ENCODE measurements at regions not wholly inside any gene's neighbourhood (a gene's known extent, or its start where the extent isn't known, plus 50 kb on each side); places are given as distances from the start of the nearest gene placed in this dataset.

DNA sequence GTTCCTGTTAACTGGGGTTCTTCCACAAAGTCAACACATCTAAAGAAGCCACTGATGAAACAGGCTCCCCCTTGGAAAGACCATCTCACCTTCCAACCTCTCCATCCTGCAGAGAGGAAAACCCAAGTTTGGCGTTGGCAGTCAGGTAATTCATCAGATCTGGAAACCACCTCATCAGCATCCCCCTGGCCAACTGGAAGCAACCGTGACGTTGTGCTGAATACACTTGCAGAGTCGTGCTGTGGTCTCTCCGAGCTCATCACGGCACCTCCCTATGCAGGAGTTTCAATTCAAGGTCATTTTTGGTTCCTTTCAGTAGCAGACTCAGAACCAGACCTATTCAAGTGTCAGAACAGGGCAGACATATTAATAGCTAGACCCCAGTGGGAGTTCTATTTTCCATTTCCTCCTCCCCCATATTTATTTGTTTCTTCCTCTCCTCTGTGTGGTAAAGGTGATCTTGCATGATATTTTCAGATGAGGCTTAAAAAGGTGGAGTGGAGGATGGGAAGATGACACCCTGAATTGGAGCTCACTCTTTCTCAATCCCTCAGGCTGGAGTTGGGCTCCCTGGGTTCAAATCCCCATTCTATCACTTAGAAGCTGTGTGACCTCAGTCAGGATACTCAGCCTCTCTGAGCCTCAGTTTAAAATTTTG, 149.1 kb upstream of the ADO start:
- no peaks in the 10 kb centered on the region; a peak in 2 of 5 replicates for H3K9me3 Mint-ChIP-seq
- peaks cover 5 to 12% of the 10 kb centered on the region in 2 experiments; a peak in 1 of 4 replicates for H3K4me1 Mint-ChIP-seq
- no peak overlapping the region for H2BK5ac ChIP-seq (ENCODE audit: insufficient read length, low read length)

More for the DNA sequence above, 149.1 kb upstream of the ADO start:
- Histone ChIP-seq H2BK12ac (ENCODE audit: insufficient read length, low read depth, low read length) (no peak overlapping the region), H3K56ac (ENCODE audit: insufficient read length, low read depth, low read length) (no peak overlapping the region), H3K14ac (ENCODE audit: insufficient read depth, low read length) (no peak overlapping the region), H3K23ac (ENCODE audit: insufficient read length, low read depth, low read length) (no peak overlapping the region), H3K27ac (ENCODE audit: insufficient read length, low read depth, low read length) (no peak overlapping the region), H3K79me1 (ENCODE audit: insufficient read depth, low read depth, low read length, poor library complexity, severe bottlenecking) (no peaks in the 10 kb centered on the region), H4K8ac (replicated peaks; ENCODE audit: insufficient read length, low read depth, low read length) (no peak overlapping the region), H2AK5ac (ENCODE audit: insufficient read length, low read length) (no peak overlapping the region), H3K27me3 (ENCODE audit: insufficient read depth, low read length) (no peaks in the 10 kb centered on the region), H2BK15ac (ENCODE audit: low read depth, low read length) (no peak overlapping the region), H3K23me2 (ENCODE audit: insufficient read length, low read depth, low read length, poor library complexity, severe bottlenecking) (no peaks in the 10 kb centered on the region), H4K91ac (ENCODE audit: insufficient read length, low read depth, low read length) (no peak overlapping the region), H3K9ac (ENCODE audit: extremely low read depth, insufficient read length, low read length) (no peak overlapping the region), H2AFZ (ENCODE audit: low read length) (no peak overlapping the region), H3K9me3 (ENCODE audit: control insufficient read depth, low read depth, low read length) (no peaks in the 10 kb centered on the region), H3K4me1 (ENCODE audit: insufficient read depth, low read length) (no peaks in the 10 kb centered on the region), H3K79me2 (ENCODE audit: insufficient read depth, low read length) (no peaks in the 10 kb centered on the region), H3K18ac (ENCODE audit: insufficient read length, low read depth, low read length) (no peak overlapping the region), H3K4me2 (ENCODE audit: insufficient read depth, insufficient read length, low read length) (no peak overlapping the region), H3K4ac (ENCODE audit: low read depth, low read length) (no peak overlapping the region), H2BK120ac (ENCODE audit: low read depth, low read length, poor library complexity, severe bottlenecking) (no peak overlapping the region), H2BK20ac (ENCODE audit: low read depth, low read length, poor library complexity, severe bottlenecking) (no peak overlapping the region), H4K20me1 (ENCODE audit: control insufficient read depth, insufficient read depth, insufficient read length) (no peaks in the 10 kb centered on the region), H3T11ph (ENCODE audit: low read length) (no peak overlapping the region), H4K5ac (ENCODE audit: insufficient read length, low read depth, low read length) (no peak overlapping the region)
- H3K36me3 Mint-ChIP-seq (ENCODE audit: insufficient read depth in 1 of 3, low read depth in 3 of 3) = no peaks in the 10 kb centered on the region; a peak in 1 of 7 replicates
- H3K27ac Mint-ChIP-seq = no peak overlapping the region
- TF ChIP-seq, protein P1, sequence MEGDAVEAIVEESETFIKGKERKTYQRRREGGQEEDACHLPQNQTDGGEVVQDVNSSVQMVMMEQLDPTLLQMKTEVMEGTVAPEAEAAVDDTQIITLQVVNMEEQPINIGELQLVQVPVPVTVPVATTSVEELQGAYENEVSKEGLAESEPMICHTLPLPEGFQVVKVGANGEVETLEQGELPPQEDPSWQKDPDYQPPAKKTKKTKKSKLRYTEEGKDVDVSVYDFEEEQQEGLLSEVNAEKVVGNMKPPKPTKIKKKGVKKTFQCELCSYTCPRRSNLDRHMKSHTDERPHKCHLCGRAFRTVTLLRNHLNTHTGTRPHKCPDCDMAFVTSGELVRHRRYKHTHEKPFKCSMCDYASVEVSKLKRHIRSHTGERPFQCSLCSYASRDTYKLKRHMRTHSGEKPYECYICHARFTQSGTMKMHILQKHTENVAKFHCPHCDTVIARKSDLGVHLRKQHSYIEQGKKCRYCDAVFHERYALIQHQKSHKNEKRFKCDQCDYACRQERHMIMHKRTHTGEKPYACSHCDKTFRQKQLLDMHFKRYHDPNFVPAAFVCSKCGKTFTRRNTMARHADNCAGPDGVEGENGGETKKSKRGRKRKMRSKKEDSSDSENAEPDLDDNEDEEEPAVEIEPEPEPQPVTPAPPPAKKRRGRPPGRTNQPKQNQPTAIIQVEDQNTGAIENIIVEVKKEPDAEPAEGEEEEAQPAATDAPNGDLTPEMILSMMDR (conservative IDR thresholded peaks at IDR 0.05) = no peak
- no peak for DNase-seq
- no peaks in the 10 kb centered on the region; the same call in 1 of the 2 replicates for H3K27me3 Mint-ChIP-seq (ENCODE audit: low read depth)
- no peak overlapping the region for H3K4me3 Mint-ChIP-seq
- WGBS (ENCODE audit: extremely low coverage, insufficient read length, low lambda C conversion rate) = no CpG with 5 or more reads among the region's 6 CpGs

Measured in H9 (cell line).